HG03280 (cell line): ENCODE measurements at regions not wholly inside any gene's neighbourhood (a gene's known extent, or its start where the extent isn't known, plus 50 kb on each side); places are given as distances from the start of the nearest gene placed in this dataset.

Experiments
- ATAC-seq: cut with Tn5 transposase; IDR thresholded peaks from one replicate; pipeline ENCODE4 v1.9.1; 2021; ENCODE audit warnings: mild to moderate bottlenecking, moderate library complexity; ENCODE audit not compliant: unreplicated experiment

DNA sequence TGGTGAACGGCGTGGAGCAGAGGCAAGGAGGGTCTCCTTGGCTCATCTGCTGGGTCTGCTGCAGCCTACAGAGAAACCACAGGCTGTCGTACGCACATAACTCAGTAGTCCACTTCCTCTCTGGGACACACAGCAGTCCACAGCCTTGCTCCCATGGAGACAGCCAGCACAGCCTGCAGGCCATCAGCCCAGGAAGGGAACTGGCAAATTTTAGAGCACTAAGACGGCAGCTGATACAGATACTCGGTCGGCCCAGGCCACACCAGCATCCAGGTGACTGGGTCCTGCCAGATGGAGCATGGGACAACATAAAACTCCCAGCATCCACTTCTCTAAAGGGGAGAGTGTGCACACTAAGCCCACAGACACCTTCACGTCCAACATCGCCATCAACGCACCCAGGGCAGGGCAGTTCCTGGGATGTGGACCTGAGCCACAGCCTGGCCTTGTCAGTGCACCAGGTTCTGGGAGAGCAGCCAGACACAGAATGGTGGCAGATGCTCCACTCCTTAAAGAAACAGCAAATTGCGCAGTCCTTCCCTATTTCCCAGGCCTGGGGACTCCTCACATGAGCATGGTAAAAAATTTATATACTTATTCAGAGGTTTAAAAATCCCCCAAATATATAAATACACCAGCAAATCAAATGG, 247.1 kb upstream of the RAB4A start:
- no peak for ATAC-seq

DNA sequence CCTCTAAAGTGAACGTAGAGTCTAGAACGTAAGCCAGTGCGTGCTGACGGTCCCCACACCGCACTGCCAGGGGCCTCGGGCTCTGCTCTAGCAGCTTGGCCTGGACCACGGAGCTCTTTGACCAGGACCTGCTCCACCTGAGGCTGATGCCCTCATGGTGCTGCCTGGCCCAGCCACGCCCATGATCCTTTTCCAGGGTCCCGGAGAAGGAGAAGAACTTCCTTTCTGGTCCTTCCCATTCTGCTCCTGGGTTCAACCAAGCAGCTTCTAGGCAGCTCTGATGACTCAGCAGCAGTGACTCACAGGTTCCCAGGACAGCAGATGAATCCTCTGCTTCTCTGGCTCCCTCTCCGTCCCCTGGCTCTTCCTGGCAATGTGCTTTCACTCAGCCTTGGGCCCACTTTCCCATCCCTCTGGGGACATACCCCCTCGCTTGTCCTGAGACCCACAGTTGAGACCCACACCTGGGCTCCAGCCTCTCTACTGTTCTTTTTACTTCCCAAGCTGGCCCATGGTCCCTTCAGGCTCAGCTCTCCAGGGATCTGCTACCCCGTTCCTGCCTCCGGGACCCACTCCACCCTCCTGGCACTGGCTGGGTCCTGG, 246.3 kb upstream of the RAB4A start:
- no peak for ATAC-seq

DNA sequence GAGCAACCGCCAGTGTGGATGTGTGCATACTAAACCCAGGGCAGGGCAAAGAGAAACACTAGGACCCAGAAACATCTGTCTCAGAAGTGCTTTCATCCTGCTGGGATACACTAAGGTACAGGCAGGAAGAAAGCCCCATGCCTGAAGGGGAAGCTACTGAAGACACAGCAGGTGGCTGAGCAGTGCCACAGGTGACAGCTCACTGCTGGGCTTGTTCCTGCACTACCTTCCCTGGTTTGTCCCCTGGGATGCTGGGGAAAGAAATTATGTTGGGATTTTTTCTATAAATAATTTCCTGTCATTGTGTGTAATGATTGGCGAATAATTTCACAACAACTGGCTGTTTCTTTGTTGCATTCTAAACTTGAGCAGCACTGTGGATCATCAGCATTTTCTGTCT, 245.3 kb upstream of the RAB4A start:
- no peak for ATAC-seq

DNA sequence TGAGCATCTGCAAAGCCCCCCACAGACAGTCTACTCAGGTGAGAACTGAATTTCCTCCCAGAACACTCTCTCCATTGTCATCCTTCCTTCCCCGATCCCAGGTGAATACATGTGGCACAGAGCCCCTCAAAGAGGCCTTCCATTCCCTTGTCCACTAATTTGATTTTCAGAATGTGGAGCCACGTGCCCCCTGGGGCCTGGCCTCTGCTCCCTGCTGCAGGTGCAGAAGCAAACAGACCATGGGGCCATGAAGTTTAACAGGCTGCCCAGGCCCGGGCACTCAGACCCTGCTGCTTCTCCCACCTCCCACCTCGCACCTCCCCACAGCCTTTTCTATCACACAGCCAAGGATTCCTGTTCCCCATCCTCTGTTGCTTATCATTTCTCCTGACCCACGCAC, 243.8 kb upstream of the RAB4A start:
- ATAC-seq, result no peak

DNA sequence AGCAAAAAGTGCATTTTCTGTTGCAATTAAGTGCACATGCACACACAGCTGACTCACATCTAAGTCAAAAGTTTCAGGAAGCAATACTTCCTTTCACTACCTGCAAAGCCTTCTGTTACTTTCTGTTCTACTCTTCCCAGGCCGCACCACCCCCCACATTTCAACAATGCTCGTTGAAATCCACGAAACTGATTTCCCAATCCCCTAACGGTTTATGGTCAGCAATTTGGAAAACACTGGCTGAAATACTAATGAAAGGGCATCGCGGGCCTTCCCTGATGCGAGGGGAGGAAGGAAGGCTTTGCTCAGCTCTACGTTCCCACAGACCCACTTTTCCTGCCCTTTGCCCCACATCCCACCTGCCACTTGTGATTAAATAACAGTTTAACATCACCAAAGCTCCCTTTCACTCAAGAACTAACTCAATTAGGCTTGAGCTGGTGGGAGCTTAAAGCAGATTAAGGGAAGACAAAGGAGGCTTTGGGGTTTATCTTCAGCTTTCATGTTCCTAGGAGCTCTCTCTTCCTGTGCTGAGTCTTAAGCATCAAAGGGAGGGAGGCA, 243.2 kb upstream of the RAB4A start:
- no peak for ATAC-seq

DNA sequence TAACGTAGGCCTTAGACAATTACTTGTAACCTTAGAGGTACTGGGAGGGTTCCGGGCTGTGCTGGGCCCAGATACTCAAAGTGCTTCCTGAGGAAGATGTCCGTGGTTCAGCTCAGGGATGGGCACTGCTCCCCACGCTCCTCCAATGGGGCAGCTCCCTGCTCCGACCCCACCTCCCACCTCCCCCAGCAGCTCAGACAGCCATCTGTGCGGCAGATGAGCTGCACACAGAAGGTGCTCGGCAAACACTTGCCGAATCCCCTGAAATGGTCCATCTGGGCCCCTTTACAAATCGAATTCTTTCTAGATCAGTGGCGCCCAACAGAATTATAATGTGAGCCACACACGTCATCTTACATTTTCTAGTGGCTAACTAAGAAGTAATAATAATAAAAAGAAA, 242.4 kb upstream of the RAB4A start:
- ATAC-seq, result no peak

DNA sequence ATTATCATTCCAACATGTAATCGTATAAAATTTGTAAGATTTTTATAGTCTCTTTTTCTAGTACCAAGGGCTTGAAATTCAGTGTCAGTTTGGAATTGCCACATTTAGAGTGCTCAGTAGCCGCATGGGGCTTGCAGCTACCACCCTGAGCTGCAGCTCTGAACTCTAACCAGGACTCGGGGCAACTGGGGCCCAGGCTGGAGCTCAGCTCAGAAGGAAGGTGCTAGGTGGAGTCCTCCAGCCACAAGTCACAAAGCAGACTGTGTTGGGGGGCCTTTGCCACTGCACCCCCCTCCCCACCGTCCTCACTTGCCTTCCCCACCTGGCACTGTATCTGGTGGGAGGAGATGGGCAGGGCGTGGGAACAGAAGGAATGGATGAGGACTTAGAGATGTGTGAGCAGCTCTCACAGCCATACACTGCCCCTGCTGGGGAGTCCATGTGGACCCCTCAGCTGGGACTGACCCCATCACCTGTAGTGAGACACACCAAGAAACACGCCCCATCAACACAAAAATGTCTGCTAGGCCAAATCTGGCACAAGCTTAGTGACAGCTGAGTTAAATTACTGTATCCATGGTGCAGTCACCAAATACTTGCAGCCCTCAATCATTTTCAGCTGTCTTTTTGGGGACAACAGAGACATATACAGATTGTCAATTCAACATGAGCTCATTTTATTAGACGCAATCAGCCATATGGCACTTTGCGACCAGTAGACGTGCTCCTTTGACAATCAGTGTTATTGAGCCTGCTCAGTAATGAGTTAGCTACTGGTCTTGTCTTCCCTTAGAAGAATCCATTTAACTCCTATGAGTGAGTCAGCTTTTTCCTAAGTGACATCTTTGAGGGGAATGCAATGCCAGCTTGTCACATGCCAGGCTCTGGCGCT, 241.7 kb upstream of the RAB4A start:
- ATAC-seq, result no peak

DNA sequence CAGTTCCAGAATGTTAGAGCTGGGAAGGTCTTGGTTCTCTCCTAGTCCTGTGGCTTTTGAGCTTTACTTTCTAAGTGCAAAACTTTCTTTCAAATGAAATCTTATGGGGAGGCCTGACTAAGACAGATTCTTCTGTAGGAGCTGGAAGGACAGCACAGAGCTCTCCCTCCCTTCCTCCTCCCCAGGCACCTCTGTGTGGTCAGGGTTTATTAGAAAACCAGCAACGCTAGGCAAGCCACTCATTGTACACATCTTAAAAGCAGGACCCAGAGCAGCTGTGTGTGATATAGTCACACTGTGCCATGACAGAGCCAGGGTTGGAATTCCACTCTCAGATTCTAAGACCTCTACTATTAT, 241.1 kb upstream of the RAB4A start:
- ATAC-seq, result no peak

DNA sequence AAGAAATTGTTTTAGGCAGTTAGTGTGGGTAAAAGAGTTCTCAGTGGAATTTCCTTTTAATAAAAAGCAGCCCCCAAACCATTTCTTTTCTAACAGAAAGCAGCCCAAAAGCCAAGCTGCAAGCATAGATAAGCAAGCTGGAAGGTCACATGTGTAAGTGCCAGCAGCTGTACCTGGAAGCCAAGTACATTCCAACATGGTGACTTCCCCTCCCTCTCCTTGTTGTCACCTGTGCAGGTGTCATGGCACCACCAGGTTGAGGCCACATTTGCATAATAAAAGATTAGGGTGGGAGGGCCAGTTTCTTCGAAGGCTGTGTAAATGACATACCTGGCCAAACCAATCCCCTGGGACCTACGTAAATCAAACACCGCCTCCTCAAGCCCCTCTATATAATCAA, 240.3 kb upstream of the RAB4A start:
- ATAC-seq, result no peak

DNA sequence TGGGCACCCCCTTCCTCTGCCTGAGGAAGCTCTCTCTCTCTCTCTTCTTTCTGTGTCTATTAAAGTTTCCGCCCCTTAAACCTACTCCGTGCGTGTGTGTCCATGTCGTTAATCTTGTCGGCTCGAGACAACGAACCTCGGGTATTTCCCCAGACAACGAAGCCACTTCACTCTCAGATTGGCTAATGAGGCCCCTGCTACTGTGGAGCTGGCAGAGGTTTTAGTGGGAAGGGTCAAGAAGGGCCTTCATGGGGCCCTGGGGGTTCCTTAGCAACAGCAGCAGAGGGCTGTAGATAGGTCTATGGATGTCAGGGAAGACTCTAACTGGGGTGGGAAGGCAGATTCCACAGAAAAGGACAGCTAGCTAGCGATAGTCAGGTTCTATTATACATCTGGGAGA, 239.8 kb upstream of the RAB4A start:
- no peak for ATAC-seq

DNA sequence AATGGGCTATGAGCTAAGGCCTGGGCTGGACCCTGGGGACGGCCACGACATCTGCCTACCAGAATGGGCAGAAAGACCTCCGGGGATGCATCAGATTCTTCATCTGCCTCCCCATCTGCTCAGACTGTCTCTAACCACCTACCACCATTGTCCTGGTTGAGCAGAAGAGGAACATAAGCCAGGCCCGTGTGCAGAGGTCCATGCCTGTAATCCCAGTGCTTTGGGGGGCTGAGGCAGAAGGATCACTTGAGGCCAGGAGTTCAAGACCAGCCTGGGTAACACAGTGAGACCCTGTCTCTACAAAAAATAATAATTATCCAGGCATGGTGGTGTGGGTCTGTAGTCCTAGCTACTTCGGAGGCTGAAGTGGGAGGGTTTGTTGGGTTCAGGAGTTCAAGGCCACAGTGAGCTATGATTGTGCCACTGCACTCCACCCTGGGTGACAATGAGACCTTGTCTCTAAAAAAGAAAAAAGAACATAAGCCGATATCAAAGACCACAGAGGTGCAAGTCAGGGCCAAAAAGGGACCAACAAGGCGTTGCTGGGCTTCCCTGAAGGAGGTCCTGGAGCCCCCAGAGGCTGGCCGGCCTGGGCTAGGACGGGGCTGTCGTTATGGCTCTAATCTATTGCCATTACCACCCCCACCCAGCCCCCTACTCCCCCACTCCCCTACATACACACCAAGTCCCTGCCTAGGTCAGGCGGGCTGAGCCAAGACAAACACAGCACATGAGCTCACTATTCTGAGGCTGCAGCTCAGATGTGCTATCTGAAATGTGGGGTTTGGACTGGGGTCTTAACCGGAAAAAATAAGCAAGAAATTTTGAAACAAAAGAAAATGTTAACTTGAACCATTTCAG, 239.2 kb upstream of the RAB4A start:
- ATAC-seq, result no peak

DNA sequence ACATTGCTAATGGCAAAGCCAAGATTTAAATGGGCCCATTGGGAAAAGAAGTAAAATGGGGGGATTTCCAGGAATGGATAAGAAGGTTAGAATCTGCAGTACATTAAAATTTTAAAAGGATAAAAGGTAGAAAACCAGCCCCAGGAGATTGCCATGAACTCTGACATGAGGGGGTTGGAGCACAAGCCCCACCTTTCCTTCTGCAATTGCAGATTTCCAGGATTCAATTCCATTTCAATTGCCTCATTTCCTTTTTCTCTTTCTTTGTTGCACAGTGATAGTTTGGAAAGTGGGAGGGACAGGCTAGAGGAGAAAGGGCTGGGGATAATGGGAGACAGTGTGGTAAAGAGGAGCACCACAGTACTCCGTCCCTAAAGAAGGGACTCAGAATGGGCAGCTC, 238.5 kb upstream of the RAB4A start:
- no peak for ATAC-seq

DNA sequence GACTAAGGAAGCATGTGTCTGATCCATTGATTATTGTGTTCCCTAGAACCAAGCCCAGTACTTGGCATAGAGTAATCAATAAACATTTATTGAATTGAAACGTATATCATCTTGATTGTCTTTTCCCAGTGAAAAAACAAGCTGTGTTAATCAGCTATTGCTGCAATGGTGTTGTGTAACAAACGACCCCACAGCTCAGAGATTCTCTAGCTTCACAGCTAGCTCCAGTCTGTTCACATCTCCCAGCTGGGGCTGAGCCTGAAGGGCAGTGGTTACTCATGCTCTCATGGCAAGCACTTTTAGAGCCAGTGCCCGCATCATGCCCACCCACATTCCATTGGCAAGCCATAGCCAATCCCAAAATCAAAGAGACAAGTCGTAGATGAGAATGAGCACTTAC, 237.4 kb upstream of the RAB4A start:
- ATAC-seq, result no peak

DNA sequence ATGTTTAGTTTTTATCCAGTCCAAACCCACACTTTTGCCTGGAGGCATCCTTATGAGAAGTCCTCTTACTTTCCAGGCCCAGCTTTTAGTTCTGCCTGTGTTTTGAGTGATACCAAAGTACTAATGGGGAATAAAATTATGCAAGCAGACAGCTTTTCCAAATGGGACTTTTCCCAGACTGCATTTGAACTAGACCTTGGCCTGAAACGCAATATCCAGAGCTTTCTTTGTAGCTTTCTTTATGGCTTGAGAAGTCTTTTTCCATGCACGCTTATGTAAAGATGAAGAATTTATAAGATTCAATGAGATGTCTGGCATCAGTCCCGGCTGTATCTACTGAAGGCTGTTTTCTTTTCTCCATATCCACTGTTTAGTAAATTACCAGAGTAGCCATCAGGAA, 236.6 kb upstream of the RAB4A start:
- ATAC-seq, result no peak

DNA sequence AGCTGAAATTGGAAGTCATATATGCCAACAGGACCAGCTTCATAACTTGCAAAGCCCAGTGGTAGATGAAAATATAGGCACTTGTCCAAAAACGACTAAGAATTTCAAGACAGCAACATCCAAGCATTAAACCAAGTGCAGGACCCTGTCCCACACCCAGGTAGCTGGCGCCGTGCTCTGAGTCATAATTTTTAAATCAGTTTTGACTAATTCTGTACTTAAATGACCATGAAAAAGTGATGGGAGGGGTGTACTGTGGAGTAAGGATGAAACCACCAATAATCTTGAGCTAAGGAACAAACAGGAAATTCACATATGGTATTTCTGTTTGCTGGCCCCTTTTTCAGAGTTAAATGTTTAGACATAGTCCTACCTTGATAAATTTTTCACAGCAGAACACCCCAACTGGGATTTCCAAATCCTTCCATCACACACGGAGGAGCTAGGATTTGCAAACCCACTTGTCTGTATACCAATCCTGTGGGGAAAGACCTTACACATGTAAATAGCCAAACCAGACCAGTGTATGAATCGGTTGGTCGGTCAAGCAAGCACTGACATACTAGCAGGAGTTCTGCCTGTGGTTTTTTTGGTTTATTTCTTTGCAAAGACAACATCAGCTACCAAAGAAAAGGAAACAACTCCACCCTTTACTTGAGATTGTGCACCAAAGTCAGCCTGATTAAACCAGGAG, 235.7 kb upstream of the RAB4A start:
- peak; percentile 59 for ATAC-seq

DNA sequence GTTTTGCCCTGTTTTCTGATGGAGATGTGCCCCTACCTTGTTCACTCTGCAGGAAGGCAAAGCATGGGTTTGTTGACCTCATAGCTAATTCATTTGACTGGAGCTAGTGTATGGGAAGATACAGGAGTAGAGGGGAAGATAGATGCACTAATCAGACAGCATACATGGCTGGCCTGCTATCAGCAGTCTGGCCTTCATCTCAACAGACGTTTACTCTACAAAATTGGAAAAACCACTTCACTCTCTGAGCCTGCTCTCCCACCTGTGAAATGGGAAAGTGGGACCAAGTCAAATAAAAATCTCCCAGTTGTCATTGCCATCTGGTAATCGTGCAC, 235.2 kb upstream of the RAB4A start:
- ATAC-seq, result no peak

DNA sequence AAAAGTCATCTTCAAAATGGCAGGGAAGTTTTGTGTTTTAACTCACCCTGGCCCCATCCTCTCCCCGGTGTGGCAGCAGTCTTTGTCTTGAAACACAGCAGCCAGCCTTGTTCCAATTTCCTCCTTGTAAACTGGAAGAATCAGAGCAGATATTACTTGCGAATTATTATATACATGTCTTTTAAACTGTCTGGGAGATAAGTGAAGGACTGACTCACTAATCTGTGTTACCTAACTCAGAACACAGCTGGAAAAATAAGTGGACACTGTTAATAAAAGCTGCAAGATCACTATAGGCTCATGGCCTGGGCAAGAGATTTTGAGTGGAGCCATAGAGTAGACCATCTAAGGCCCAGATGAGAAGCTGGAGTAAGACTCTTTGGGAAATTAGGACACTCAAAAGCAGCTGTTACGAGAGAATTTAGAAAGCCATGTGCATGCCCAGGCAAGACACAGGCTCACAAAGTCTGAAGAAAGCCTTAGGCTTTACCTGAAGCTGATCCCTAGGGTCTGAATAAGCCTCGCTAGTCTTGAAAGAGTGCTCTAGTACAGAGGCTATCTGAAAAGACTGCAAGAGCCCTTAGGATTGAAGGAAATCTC, 233.0 kb upstream of the RAB4A start:
- ATAC-seq, result no peak

DNA sequence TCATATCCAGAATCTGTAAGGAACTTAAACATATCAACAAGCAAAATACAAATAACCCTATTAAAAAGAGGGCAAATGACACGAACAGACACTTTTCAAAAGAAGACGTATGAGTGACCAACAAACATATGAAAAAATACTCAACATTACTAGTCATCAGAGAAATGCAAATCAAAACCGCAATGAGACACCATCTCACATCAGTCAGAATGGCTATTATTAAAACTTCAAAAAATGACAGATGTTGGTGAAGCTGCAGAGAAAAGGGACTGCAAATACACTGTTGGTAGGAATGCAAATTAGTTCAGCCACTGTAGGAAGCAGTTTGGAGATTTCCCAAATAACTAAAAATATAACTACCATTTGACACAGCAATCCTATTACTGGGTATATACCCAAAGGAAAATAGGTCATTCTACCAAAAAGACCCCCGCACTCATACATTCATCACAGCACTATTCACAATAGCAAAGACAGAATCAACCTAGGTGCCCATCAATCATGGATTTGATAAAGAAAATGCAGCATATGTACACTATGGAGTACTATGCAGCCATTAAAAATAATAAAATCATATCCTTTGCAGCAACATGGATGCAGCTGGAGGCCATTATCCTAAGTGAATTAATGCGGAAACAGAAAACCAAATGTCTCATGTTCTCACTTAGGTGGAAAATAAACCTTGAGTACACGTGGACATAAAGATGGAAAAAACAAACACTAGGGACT, 230.1 kb upstream of the RAB4A start:
- ATAC-seq, result no peak

DNA sequence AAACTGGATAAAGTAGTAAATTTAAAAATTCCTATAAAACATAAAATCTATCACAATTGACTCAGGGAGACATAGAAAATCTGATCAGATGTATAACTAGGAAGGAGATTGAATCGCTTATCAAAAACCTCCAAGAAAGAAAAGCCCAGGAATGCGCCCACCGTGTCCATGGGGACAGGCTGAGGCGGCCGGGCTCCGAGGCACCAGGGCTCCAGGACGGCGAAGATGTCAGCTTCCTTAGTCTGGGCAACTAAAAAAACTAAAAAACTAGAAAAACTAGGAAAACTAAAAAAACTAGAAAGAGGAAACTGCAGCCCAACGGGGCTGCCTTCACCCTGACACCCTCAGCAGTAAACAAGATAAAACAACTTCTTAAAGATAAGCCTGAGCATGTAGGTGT, 229.0 kb upstream of the RAB4A start:
- ATAC-seq, result no peak
